ENCODE measurements at regions not wholly inside any gene's neighbourhood (a gene's known extent, or its start where the extent isn't known, plus 50 kb on each side); places are given as distances from the start of the nearest gene placed in this dataset.

GRCh38 chr13:39862900-39863299 is 207.4 kb downstream of the COG6 start:
- no peak overlapping the region for H3K27ac ChIP-seq
- no peaks in the 10 kb centered on the region for H3K9me3 ChIP-seq
- no peak for DNase-seq
- no peak overlapping the region for H3K4me3 ChIP-seq
- TF ChIP-seq CTCF (IDR thresholded peaks at IDR 0.05 in 8 of 11, conservative IDR thresholded peaks at IDR 0.05 in 3 of 11) (no peak), POLR2AphosphoS5 (IDR thresholded peaks at IDR 0.05) (no peak), POLR2A (IDR thresholded peaks at IDR 0.05) (no peak)
- no peaks in the 10 kb centered on the region for H3K36me3 ChIP-seq
- no peaks in the 10 kb centered on the region for H3K27me3 ChIP-seq (replicated peaks in 1 of 7)
- 75 to 79% (median 77%) methylated on average over 2 of the region's 2 CpGs for WGBS, 5 donors
- intact Hi-C loops (cut with DNase I; ENCODE audit: low total_unique reads) = no loop called here
- H3K4me1 ChIP-seq = no peaks in the 10 kb centered on the region

- Histone ChIP-seq H3K27ac (no peak overlapping the region), H3K27me3 (replicated peaks in 1 of 7) (no peaks in the 10 kb centered on the region), H3K36me3 (no peaks in the 10 kb centered on the region), H3K9me3 (no peaks in the 10 kb centered on the region), H3K4me1 (no peaks in the 10 kb centered on the region), H3K4me3 (no peak overlapping the region)
- no peak for DNase-seq
- TF ChIP-seq POLR2AphosphoS5 (IDR thresholded peaks at IDR 0.05) (no peak), POLR2A (IDR thresholded peaks at IDR 0.05) (no peak), CTCF (IDR thresholded peaks at IDR 0.05 in 8 of 11, conservative IDR thresholded peaks at IDR 0.05 in 3 of 11) (no peak)
- 88 to 98% (median 89%) methylated on average over 5 of the region's 5 CpGs for WGBS, 5 donors
- intact Hi-C loops (cut with DNase I; ENCODE audit: low total_unique reads) = no loop called here
Measured at GRCh38 chr13:39864221-39864620, 208.8 kb downstream of the COG6 start.

- no peak for TF ChIP-seq POLR2A (IDR thresholded peaks at IDR 0.05)
- no peak for TF ChIP-seq CTCF (IDR thresholded peaks at IDR 0.05 in 8 of 11, conservative IDR thresholded peaks at IDR 0.05 in 3 of 11)
- no peak for TF ChIP-seq POLR2AphosphoS5 (IDR thresholded peaks at IDR 0.05)
- H3K27ac ChIP-seq = no peak overlapping the region
- no peaks in the 10 kb centered on the region for H3K4me1 ChIP-seq
- no peak for DNase-seq
- no peaks in the 10 kb centered on the region for H3K27me3 ChIP-seq (replicated peaks in 1 of 7)
- no peak overlapping the region for H3K4me3 ChIP-seq
- intact Hi-C loops (cut with DNase I; ENCODE audit: low total_unique reads) = no loop called here
- WGBS, 5 donors = 69 to 95% (median 84%) methylated on average over 1 of the region's 1 CpG
- H3K9me3 ChIP-seq = no peaks in the 10 kb centered on the region
- no peaks in the 10 kb centered on the region for H3K36me3 ChIP-seq
Measured at GRCh38 chr13:39866722-39867121, 211.3 kb downstream of the COG6 start.

- Histone ChIP-seq H3K36me3 (no peaks in the 10 kb centered on the region), H3K27ac (no peak overlapping the region), H3K9me3 (no peaks in the 10 kb centered on the region), H3K4me3 (no peak overlapping the region), H3K27me3 (replicated peaks in 1 of 7) (no peaks in the 10 kb centered on the region), H3K4me1 (no peaks in the 10 kb centered on the region)
- intact Hi-C loops (cut with DNase I; ENCODE audit: low total_unique reads) = no loop called here
- DNase-seq = no peak
- no peak for TF ChIP-seq POLR2AphosphoS5 (IDR thresholded peaks at IDR 0.05)
- no peak for TF ChIP-seq CTCF (IDR thresholded peaks at IDR 0.05 in 8 of 11, conservative IDR thresholded peaks at IDR 0.05 in 3 of 11)
- TF ChIP-seq POLR2A (IDR thresholded peaks at IDR 0.05) = no peak
- WGBS, 5 donors = 81 to 95% (median 81%) methylated on average over 2 of the region's 2 CpGs
Measured at GRCh38 chr13:39867807-39868206, 212.3 kb downstream of the COG6 start.
